PC-3 (cell line): ENCODE measurements at regions not wholly inside any gene's neighbourhood (a gene's known extent, or its start where the extent isn't known, plus 50 kb on each side); places are given as distances from the start of the nearest gene placed in this dataset.

Experiments used
- ATAC-seq: fragments of 200-7000 bp; cut with Tn5 transposase; 2 replicates; pipeline ENCODE4 v1.9.1; 2020; ENCODE audit warnings: mild to moderate bottlenecking, moderate library complexity
- BruUV-seq: library from RNA; stranded (reverse); fragments of 400-500 nt; replicated peaks from 2 replicates; lab custom pipeline; 2021; lab: Mats Ljungman, UMichigan
- CTCF ChIA-PET: fragments of 300-600 bp; sonication (Branson Sonifier 250); formaldehyde crosslinking; loops from one replicate; lab custom pipeline; 2022; ENCODE audit warnings: antibody characterized with exemption; lab: Charles Lee
- POLR2A ChIA-PET: fragments of 300-600 bp; sonication (Branson Sonifier 250); formaldehyde crosslinking; loops from one replicate; lab custom pipeline; 2022; ENCODE audit warnings: antibody characterized with exemption; ENCODE audit not compliant: unreplicated experiment; lab: Charles Lee
- DNase-seq: peaks from one replicate; pipeline ENCODE4 v3.0.0-alpha.2; 2015
- H2AFZ ChIP-seq: fragments of 300-600 bp; sonication (generic); 2 replicates; pipeline ENCODE4 v1.6.0; 2016; ENCODE audit warnings: antibody characterized with exemption, low read length
- H3F3A ChIP-seq: fragments of 300-600 bp; sonication (generic); one replicate; pipeline ENCODE4 v1.6.0; 2017; ENCODE audit warnings: antibody characterized with exemption, low read length, control low read depth, mild to moderate bottlenecking; ENCODE audit not compliant: unreplicated experiment
- H3K27ac ChIP-seq: fragments of 300-600 bp; sonication (generic); 2 replicates; pipeline ENCODE4 v1.5.1; 2016; ENCODE audit warnings: mild to moderate bottlenecking, low read length
- H3K27me3 ChIP-seq: fragments of 300-600 bp; sonication (generic); 2 replicates; pipeline ENCODE4 v1.6.1; 2016; ENCODE audit warnings: low read length, mixed read lengths
- H3K36me3 ChIP-seq: fragments of 300-600 bp; sonication (generic); 2 replicates; pipeline ENCODE4 v1.6.1; 2016; ENCODE audit warnings: low read depth, mixed run types, low read length, mixed read lengths
- H3K4me1 ChIP-seq: fragments of 300-600 bp; sonication (generic); 2 replicates; pipeline ENCODE4 v1.5.1; 2016; ENCODE audit warnings: low read length; ENCODE audit not compliant: insufficient read depth
- H3K4me2 ChIP-seq: fragments of 300-600 bp; sonication (generic); 2 replicates; pipeline ENCODE4 v1.6.0; 2016; ENCODE audit warnings: low read length
- H3K4me3 ChIP-seq: fragments of 300-600 bp; sonication (generic); 2 replicates; pipeline ENCODE4 v1.5.1; 2016; ENCODE audit warnings: mild to moderate bottlenecking, low read length, mixed read lengths
- H3K79me2 ChIP-seq: fragments of 300-600 bp; sonication (generic); 2 replicates; pipeline ENCODE4 v1.6.1; 2017; ENCODE audit warnings: low read length, mixed read lengths
- H3K9ac ChIP-seq: fragments of 300-600 bp; sonication (generic); 2 replicates; pipeline ENCODE4 v1.6.0; 2016; ENCODE audit warnings: mild to moderate bottlenecking, low read length
- H3K9me2 ChIP-seq: fragments of 300-600 bp; sonication (generic); replicated peaks from 2 replicates; pipeline ENCODE4 v1.6.1; 2016; ENCODE audit warnings: mixed run types, low read length, mixed read lengths
- H3K9me3 ChIP-seq: fragments of 300-600 bp; sonication (generic); 2 replicates; pipeline ENCODE4 v1.6.1; 2016; ENCODE audit warnings: low read length, mixed read lengths
- H4K20me1 ChIP-seq: fragments of 300-600 bp; sonication (generic); 2 replicates; pipeline ENCODE4 v1.6.1; 2016; ENCODE audit warnings: low read length, mixed read lengths
- EZH2 ChIP-seq: fragments of 300-600 bp; sonication (generic); IDR thresholded peaks from one replicate; pipeline ENCODE4 v1.6.1; 2017; ENCODE audit warnings: antibody characterized with exemption, mild to moderate bottlenecking, low read length; ENCODE audit not compliant: unreplicated experiment
- EZH2phosphoT487 ChIP-seq: fragments of 300-600 bp; sonication (generic); IDR thresholded peaks from 2 replicates; pipeline ENCODE4 v1.6.1; 2018; ENCODE audit warnings: mild to moderate bottlenecking, antibody characterized with exemption, low read length, borderline replicate concordance
- intact Hi-C: fragments of 100-400 bp; cut with micrococcal nuclease; formaldehyde crosslinking; loops from 2 replicates; pipeline ENCODE4 v1.9.0; 2023
- TF ChIP-seq, protein P1 (sequence below): fragments of 300-600 bp; sonication (generic); conservative IDR thresholded peaks from 2 replicates; pipeline ENCODE4 v1.5.1; 2017; ENCODE audit warnings: antibody characterized with exemption, low read depth, mild to moderate bottlenecking, low read length

DNA sequence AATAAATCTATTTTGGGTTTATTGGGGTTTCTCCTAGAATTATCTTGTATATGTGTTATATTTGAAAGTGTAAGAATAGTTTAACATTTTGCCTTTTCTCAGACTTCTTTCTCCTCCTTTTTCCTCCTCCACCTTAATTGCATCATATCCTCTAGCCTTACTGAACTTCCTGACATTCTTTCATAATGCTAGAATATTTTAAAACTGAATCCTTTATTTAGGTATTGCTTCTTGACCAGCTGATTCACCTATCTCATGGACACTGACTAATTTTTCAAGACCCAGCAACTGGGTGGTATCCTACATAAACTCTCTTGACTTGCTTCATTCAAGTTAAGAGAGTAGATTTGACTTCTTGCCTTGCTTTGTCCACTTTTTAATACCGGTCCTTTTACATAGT lies 1508.9 kb downstream of the STIM2 start:
- intact Hi-C loops, result no loop called here
- Histone ChIP-seq H3K79me2 (no peaks in the 10 kb centered on the region), H3K9me3 (no peaks in the 10 kb centered on the region), H3K9ac (no peak overlapping the region), H3K4me2 (no peak overlapping the region), H2AFZ (no peak overlapping the region), H3K27me3 (no peaks in the 10 kb centered on the region), H3F3A (no peaks in the 10 kb centered on the region), H3K9me2 (no peaks in the 10 kb centered on the region), H3K27ac (no peak overlapping the region), H3K4me3 (no peak overlapping the region), H3K36me3 (no peaks in the 10 kb centered on the region), H3K4me1 (no peaks in the 10 kb centered on the region), H4K20me1 (no peaks in the 10 kb centered on the region)
- TF ChIP-seq EZH2phosphoT487, result no peak
- TF ChIP-seq EZH2, result no peak
- TF ChIP-seq, protein P1, sequence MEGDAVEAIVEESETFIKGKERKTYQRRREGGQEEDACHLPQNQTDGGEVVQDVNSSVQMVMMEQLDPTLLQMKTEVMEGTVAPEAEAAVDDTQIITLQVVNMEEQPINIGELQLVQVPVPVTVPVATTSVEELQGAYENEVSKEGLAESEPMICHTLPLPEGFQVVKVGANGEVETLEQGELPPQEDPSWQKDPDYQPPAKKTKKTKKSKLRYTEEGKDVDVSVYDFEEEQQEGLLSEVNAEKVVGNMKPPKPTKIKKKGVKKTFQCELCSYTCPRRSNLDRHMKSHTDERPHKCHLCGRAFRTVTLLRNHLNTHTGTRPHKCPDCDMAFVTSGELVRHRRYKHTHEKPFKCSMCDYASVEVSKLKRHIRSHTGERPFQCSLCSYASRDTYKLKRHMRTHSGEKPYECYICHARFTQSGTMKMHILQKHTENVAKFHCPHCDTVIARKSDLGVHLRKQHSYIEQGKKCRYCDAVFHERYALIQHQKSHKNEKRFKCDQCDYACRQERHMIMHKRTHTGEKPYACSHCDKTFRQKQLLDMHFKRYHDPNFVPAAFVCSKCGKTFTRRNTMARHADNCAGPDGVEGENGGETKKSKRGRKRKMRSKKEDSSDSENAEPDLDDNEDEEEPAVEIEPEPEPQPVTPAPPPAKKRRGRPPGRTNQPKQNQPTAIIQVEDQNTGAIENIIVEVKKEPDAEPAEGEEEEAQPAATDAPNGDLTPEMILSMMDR, result no peak
- CTCF ChIA-PET, result no interaction called here
- DNase-seq (no peak), ATAC-seq (no peak)
- no TSS peak for BruUV-seq
- POLR2A ChIA-PET, result no interaction called here

DNA sequence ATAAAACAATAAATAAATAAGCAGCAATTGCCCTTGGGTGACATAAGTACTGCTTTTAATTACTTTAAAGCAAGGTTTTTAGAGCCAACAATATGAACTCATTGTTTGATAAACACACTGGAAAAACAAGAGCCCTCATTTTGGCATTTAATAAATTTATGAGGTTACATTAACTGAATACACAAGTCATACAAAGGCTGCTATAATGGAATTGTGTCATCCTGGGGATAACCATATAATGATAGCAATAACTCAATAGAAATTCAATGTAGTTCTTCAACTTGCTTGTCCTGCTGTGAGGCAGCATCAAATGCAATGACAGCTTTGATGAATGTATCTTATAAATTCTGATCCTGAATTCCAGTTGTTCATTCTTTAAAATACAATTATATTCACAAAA lies 1512.5 kb downstream of the STIM2 start:
- H2AFZ ChIP-seq, result no peak overlapping the region
- no peak overlapping the region for H3K4me2 ChIP-seq
- ChIA-PET CTCF (no interaction called here), POLR2A (no interaction called here)
- intact Hi-C loops, result no loop called here
- BruUV-seq, result no TSS peak
- no peak overlapping the region for H3K9ac ChIP-seq
- H3F3A ChIP-seq, result no peaks in the 10 kb centered on the region
- TF ChIP-seq EZH2 (no peak), EZH2phosphoT487 (no peak)
- TF ChIP-seq, protein P1, result no peak
- H3K9me2 ChIP-seq, result no peaks in the 10 kb centered on the region
- no peak overlapping the region for H3K27ac ChIP-seq
- ATAC-seq (no peak), DNase-seq (no peak)
- no peaks in the 10 kb centered on the region for H4K20me1 ChIP-seq
- no peaks in the 10 kb centered on the region for H3K4me1 ChIP-seq
- no peaks in the 10 kb centered on the region for H3K36me3 ChIP-seq
- no peak overlapping the region for H3K4me3 ChIP-seq
- no peaks in the 10 kb centered on the region for H3K79me2 ChIP-seq
- no peaks in the 10 kb centered on the region for H3K9me3 ChIP-seq
- no peaks in the 10 kb centered on the region for H3K27me3 ChIP-seq

DNA sequence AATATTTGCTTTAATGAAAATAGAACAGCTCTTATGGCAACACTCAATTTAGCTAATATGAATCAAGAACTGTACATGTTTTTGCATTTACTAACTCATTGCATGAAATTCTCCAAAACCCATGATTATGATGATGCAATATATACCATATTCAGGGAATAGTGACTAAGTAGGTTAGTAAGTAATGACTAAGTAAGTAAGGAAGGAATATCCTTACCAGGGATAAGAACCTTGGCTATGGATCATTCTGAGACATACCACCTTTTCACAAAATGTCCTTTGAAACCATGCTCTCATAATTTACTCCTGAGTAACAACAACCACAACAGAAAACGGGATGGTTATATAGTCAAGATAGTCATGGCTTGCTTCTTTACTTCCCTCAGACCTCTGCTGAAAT lies 1513.0 kb downstream of the STIM2 start:
- Histone ChIP-seq H3K79me2 (no peaks in the 10 kb centered on the region), H3K9ac (no peak overlapping the region), H3K4me3 (no peak overlapping the region), H4K20me1 (no peaks in the 10 kb centered on the region), H3K9me3 (no peaks in the 10 kb centered on the region), H3K9me2 (no peaks in the 10 kb centered on the region), H3K27me3 (no peaks in the 10 kb centered on the region), H3F3A (no peaks in the 10 kb centered on the region), H3K27ac (no peak overlapping the region), H2AFZ (no peak overlapping the region), H3K36me3 (no peaks in the 10 kb centered on the region), H3K4me2 (no peak overlapping the region), H3K4me1 (no peaks in the 10 kb centered on the region)
- DNase-seq (peak; percentile 3), ATAC-seq (no peak)
- ChIA-PET CTCF (no interaction called here), POLR2A (no interaction called here)
- BruUV-seq, result no TSS peak
- TF ChIP-seq, protein P1, result no peak
- no peak for TF ChIP-seq EZH2phosphoT487
- no peak for TF ChIP-seq EZH2
- intact Hi-C loops, result no loop called here
